Gastroesophageal sphincter (tissue), 4 donors: ENCODE measurements at regions not wholly inside any gene's neighbourhood (a gene's known extent, or its start where the extent isn't known, plus 50 kb on each side); places are given as distances from the start of the nearest gene placed in this dataset.

ENCODE experiments used
- ATAC-seq: fragments of 150-250 bp; one replicate; pipeline ENCODE4 v1.9.1; 2016; ENCODE audit warnings: mild to moderate bottlenecking, moderate library complexity
- H3K27ac ChIP-seq, 4 donors: fragments of 200-600 bp; sonication (generic) in 3 of 4; 1 replicate in 3 of 4; 2 replicates in 1 of 4; pipeline ENCODE4 v1.5.1; 2016 to 2019
- H3K27me3 ChIP-seq: fragments of 200-600 bp; sonication (generic); one replicate; pipeline ENCODE4 v1.5.1; 2019
- H3K36me3 ChIP-seq, 2 donors: fragments of 200-600 bp; sonication (generic); one replicate each; pipeline ENCODE4 v1.5.1; 2019; ENCODE audit warnings: control low read depth in 1 of 2
- H3K4me1 ChIP-seq, 3 donors: fragments of 200-600 bp; sonication (generic); 1 replicate in 2 of 3; 2 replicates in 1 of 3; pipeline ENCODE4 v1.5.1; 2016 to 2019; ENCODE audit warnings: control low read depth in 2 of 3
- H3K4me3 ChIP-seq, 2 donors: fragments of 200-600 bp; sonication (generic); one replicate each; pipeline ENCODE4 v1.5.1; 2019; ENCODE audit warnings: mild to moderate bottlenecking in 1 of 2, moderate library complexity in 1 of 2
- H3K9me3 ChIP-seq, 3 donors: fragments of 200-600 bp; sonication (generic); one replicate each; pipeline ENCODE4 v1.5.1; 2017 to 2019; ENCODE audit warnings: control low read depth in 2 of 3
- EP300 ChIP-seq: sonication (generic); formaldehyde crosslinking; IDR thresholded peaks from one replicate; pipeline ENCODE4 v1.6.1; 2017; ENCODE audit warnings: antibody characterized with exemption, mild to moderate bottlenecking
- POLR2A ChIP-seq, 2 donors: fragments of 450-650 bp; IDR thresholded peaks; one replicate each; pipeline ENCODE4 v1.6.1; 2017; ENCODE audit warnings: antibody characterized with exemption in 2 of 2, mild to moderate bottlenecking in 2 of 2, moderate library complexity in 1 of 2
- POLR2AphosphoS5 ChIP-seq: sonication (generic); formaldehyde crosslinking; IDR thresholded peaks from one replicate; pipeline ENCODE4 v1.6.1; 2017; ENCODE audit warnings: antibody characterized with exemption
- WGBS, 2 donors: methylation state at CpG; one replicate each; pipeline ENCODE4 v1.1.5; 2018; ENCODE audit warnings: low coverage in 1 of 2; 5-methylcytosine and 5-hydroxymethylcytosine counted together
- TF ChIP-seq, protein P1 (sequence below), 4 experiments: fragments of 200-600 bp in 2 of 4; fragments of 450-650 bp in 2 of 4; sonication (generic) in 1 of 4; IDR thresholded peaks; one replicate each; pipeline ENCODE4 v1.5.1; 2017 to 2019; ENCODE audit warnings: antibody characterized with exemption in 4 of 4, mild to moderate bottlenecking in 2 of 4, moderate library complexity in 2 of 4

DNA sequence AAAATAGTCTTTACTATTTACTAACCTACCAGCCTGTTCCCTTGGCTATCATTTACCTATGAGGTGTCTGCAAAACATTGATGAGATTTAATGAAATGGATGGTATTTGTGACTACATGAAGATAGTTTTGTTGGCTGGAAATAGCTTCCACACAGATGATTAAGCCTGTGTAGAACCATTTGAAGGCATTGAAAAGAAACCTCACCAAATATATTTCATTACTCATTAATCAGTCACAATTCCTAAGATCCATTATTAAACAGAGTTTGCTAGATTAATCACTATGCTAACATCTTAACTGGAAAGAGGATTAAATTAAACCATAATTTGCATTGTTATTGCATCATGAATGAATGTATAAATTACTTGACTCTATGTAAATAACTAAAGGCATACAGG, 560.3 kb downstream of the BMP2 start:
- TF ChIP-seq POLR2A (IDR thresholded peaks at IDR 0.05) (no peak), EP300 (no peak), POLR2AphosphoS5 (no peak)
- TF ChIP-seq, protein P1, sequence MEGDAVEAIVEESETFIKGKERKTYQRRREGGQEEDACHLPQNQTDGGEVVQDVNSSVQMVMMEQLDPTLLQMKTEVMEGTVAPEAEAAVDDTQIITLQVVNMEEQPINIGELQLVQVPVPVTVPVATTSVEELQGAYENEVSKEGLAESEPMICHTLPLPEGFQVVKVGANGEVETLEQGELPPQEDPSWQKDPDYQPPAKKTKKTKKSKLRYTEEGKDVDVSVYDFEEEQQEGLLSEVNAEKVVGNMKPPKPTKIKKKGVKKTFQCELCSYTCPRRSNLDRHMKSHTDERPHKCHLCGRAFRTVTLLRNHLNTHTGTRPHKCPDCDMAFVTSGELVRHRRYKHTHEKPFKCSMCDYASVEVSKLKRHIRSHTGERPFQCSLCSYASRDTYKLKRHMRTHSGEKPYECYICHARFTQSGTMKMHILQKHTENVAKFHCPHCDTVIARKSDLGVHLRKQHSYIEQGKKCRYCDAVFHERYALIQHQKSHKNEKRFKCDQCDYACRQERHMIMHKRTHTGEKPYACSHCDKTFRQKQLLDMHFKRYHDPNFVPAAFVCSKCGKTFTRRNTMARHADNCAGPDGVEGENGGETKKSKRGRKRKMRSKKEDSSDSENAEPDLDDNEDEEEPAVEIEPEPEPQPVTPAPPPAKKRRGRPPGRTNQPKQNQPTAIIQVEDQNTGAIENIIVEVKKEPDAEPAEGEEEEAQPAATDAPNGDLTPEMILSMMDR (IDR thresholded peaks at IDR 0.05) = no peak
- Histone ChIP-seq H3K36me3 (no peaks in the 10 kb centered on the region), H3K4me1 (no peaks in the 10 kb centered on the region), H3K27ac (no peak overlapping the region), H3K4me3 (no peak overlapping the region), H3K27me3 (no peaks in the 10 kb centered on the region), H3K9me3 (no peaks in the 10 kb centered on the region)
- no peak for ATAC-seq

GRCh38 chr20:7330850-7331249, 563.4 kb downstream of the BMP2 start:
- no peak for ATAC-seq
- WGBS, 2 donors = 74 to 89% methylated on average over 2 to 3 of the region's 4 CpGs

DNA sequence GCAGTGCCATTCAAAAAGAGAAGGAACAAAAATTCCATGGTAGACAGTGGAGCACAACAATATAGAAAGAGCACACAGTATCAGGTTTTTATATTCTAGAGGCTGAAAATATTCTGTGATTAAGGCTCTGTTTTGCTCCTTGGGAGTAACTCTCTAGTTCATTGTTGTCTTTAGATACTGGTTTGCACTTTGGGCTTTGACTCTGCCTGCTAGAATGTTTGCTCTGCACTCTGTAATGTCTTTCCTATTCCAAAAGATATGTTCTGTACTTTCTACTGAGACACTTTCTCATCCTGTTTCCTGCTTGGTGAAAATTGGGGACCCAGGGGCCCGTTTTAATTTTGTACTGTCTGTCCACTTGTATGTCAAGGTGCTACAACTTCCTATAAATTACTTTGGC, 564.7 kb downstream of the BMP2 start:
- H3K4me3 ChIP-seq = no peak overlapping the region
- no peaks in the 10 kb centered on the region for H3K27me3 ChIP-seq
- no peaks in the 10 kb centered on the region for H3K36me3 ChIP-seq
- no peak for ATAC-seq
- H3K4me1 ChIP-seq = no peaks in the 10 kb centered on the region
- H3K9me3 ChIP-seq = no peaks in the 10 kb centered on the region
- H3K27ac ChIP-seq = no peak overlapping the region
- TF ChIP-seq, protein P1 (IDR thresholded peaks at IDR 0.05) = no peak
- no peak for TF ChIP-seq POLR2AphosphoS5
- WGBS, 2 donors = 75 to 86% methylated on average over 1 of the region's 1 CpG

More at GRCh38 chr20:7330850-7331249, 563.4 kb downstream of the BMP2 start:
- no peak overlapping the region for H3K27ac ChIP-seq
- H3K9me3 ChIP-seq = no peaks in the 10 kb centered on the region
- no peaks in the 10 kb centered on the region for H3K27me3 ChIP-seq
- no peaks in the 10 kb centered on the region for H3K4me1 ChIP-seq
- TF ChIP-seq EP300 (no peak), POLR2A (IDR thresholded peaks at IDR 0.05) (no peak), POLR2AphosphoS5 (no peak)
- TF ChIP-seq, protein P1 (IDR thresholded peaks at IDR 0.05) = no peak
- no peak overlapping the region for H3K4me3 ChIP-seq
- H3K36me3 ChIP-seq = no peaks in the 10 kb centered on the region

GRCh38 chr20:7333841-7334240, 566.4 kb downstream of the BMP2 start:
- TF ChIP-seq POLR2A (IDR thresholded peaks at IDR 0.05) (no peak), POLR2AphosphoS5 (no peak), EP300 (no peak)
- TF ChIP-seq, protein P1 (IDR thresholded peaks at IDR 0.05) = no peak
- H3K4me3 ChIP-seq = no peak overlapping the region
- no peaks in the 10 kb centered on the region for H3K4me1 ChIP-seq
- WGBS, 2 donors = 58 to 100% methylated on average over 1 to 2 of the region's 3 CpGs
- H3K36me3 ChIP-seq = no peaks in the 10 kb centered on the region
- H3K9me3 ChIP-seq = no peaks in the 10 kb centered on the region
- H3K27ac ChIP-seq = no peak overlapping the region
- no peak for ATAC-seq
- no peaks in the 10 kb centered on the region for H3K27me3 ChIP-seq

- H3K36me3 ChIP-seq = no peaks in the 10 kb centered on the region
- 91 to 93% methylated on average over 3 of the region's 3 CpGs for WGBS, 2 donors
- ATAC-seq = no peak
- no peak overlapping the region for H3K27ac ChIP-seq
- no peaks in the 10 kb centered on the region for H3K27me3 ChIP-seq
- TF ChIP-seq POLR2AphosphoS5 (no peak), POLR2A (IDR thresholded peaks at IDR 0.05) (no peak), EP300 (no peak)
- TF ChIP-seq, protein P1 (IDR thresholded peaks at IDR 0.05) = no peak
- no peaks in the 10 kb centered on the region for H3K4me1 ChIP-seq
- no peaks in the 10 kb centered on the region for H3K9me3 ChIP-seq
- no peak overlapping the region for H3K4me3 ChIP-seq
Measured at GRCh38 chr20:7346026-7346425, 578.5 kb downstream of the BMP2 start.
